ENCODE measurements at regions not wholly inside any gene's neighbourhood (a gene's known extent, or its start where the extent isn't known, plus 50 kb on each side); places are given as distances from the start of the nearest gene placed in this dataset.
"Not testable (repeated sequence)": the region's sequence is repeated elsewhere in the genome, so short reads cannot be mapped to it uniquely, and the experiment has no call there.

- FAIRE-seq (no peak), DNase-seq (ENCODE audit: insufficient read length, low spot score) (no peak)
These were observed 186.5 kb downstream of the OSTF1 start for GRCh38 chr9:75274781-75275180.

DNA sequence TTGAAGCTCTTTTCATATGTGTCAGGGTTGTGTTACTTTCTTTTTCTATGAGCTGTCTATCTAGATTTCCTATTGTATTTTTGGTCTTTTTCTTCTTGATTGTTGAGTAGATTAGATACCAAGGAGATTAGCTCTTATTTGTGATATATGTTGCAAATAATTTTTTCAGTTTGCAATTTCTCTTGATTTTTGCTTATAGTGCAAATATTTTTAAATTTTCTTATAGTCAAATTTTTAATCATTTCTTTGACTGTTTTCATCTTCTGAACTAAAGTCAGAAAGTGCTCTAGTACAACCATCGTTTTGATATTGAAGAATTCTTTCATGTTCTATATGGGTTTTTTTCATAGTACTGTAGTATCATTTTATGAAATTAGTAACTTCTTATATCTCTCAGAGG lies 193.7 kb downstream of the OSTF1 start:
- no peak for FAIRE-seq
- DNase-seq (ENCODE audit: insufficient read length, low spot score), result no peak

DNA sequence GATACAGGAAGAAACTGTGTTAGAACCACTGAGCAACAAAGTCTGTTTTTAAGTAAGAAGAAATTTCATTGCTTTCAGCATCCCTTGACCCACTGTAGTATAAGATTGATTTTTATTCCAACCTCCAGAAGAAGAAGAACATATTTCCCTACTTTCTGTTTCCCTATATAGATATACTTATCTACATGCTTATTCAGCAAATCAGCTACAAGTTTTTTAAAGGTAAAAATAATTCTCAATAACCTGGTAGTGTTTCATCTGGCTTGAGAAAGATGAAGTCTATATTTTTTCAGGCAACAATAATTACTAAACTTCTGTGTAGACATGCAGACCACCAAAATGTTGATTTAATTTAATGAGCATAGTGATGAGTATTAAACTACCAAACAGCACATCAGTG lies 201.0 kb downstream of the OSTF1 start:
- DNase-seq (ENCODE audit: insufficient read length, low spot score) (no peak), FAIRE-seq (no peak)

DNA sequence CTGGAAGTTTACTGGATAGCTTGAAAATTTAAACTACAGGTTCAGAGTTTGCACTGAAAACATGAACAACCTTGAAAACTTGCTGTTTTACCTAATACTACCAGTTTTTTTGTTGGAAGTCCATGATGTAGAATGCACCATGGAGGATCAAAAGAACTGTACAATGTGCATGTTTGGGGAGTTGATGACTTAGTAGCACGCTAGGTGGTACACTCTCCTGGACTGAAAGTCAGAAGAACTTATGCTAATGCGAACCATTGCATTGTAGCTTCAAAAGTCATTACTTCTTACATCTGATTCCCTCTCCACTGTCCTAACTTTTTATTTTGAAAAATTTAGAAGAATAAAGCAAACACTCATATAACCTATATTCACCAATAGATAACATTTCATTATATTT lies 211.0 kb downstream of the OSTF1 start:
- FAIRE-seq (no peak), DNase-seq (ENCODE audit: insufficient read length, low spot score) (no peak)

- DNase-seq (ENCODE audit: insufficient read length, low spot score), result no peak
- no peak for FAIRE-seq
These were observed 245.3 kb downstream of the OSTF1 start for GRCh38 chr9:75333624-75334023.

GRCh38 chr9:75358846-75359245 lies 270.5 kb downstream of the OSTF1 start:
- FAIRE-seq (no peak), DNase-seq (ENCODE audit: insufficient read length, low spot score) (no peak)

GRCh38 chr9:75359638-75360037 lies 271.3 kb downstream of the OSTF1 start:
- no peak for DNase-seq (ENCODE audit: insufficient read length, low spot score)

GRCh38 chr9:75360252-75360651 lies 271.9 kb downstream of the OSTF1 start:
- no peak for FAIRE-seq
- DNase-seq (ENCODE audit: insufficient read length, low spot score), result no peak

More at GRCh38 chr9:75359638-75360037, 271.3 kb downstream of the OSTF1 start:
- no peak for FAIRE-seq

DNA sequence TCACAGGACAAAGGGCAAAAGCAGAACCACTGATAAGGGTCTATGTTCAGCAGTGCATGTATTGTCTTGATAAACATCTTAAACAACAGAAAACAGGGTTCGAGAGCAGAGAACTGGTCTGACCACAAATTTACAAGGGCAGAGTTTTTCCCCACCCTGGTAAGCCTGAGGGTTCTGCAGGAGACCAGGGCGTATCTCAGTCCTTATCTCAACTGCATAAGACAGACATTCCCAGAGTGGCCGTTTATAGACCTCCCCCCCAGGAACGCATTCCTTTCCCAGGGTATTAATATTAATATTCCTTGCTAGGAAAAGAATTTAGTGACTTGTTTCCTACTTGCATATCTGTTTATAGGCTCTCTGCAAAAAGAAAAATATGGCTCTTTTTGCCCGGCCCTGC lies 274.1 kb downstream of the OSTF1 start:
- not testable (repeated sequence) for DNase-seq (ENCODE audit: insufficient read length, low spot score); FAIRE-seq

DNA sequence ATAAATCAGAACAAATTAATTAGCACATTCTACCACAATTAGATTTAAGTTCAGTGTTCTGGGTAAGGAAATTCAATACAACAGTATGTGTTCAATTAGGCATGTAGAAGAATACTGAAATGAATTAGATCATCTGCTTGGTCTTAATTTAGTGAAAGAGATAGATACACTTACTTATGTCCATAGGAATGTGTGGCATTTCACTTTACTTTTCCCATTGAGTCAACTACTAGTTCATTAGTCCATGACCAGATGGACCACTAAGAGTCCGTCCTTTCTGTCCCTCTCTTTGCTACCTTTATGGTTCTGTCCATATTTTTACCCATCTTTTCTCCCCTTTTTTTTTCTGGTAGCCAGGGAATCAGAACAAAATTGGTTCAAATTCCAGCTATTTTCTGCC lies 276.9 kb downstream of the OSTF1 start:
- FAIRE-seq (no peak), DNase-seq (ENCODE audit: insufficient read length, low spot score) (no peak)

- FAIRE-seq, result no peak
- no peak for DNase-seq (ENCODE audit: insufficient read length, low spot score)
These were observed 281.7 kb downstream of the OSTF1 start for GRCh38 chr9:75369989-75370388.

DNA sequence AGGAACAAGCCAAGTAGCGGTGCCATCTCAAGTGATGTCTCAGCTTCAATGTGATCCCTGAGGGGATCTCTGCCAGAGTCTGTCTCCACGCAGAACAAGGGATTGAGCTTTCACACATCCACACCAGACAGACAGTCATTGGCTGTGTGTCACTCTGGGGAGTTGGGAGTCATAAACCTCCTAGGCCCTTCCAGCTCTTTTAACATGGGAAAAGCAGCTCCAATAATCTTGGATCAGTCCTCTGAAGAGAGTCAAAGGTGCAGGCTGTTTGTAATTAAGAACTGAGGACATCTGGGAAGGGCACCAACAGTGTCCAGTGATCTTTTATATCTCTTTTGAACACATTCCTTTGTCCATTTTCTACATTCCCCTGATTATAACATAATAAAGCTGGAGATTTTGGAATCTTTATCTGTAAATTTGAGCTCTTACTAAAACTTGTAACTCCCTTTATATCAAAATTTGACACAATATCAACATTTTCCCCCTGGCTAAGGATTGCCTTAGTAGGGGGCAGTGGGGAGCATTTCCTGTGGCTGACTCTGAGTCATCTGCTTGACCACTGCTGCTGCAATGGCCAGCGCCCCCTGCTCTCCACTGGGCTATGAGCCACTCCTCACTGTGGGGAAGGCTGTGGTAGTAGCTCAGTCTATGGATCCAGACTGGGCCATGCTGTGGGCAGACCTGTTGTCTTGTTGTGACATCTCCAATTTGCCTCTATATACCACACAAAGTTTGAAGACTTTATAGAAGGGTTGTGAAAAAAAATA lies 284.4 kb downstream of the OSTF1 start:
- DNase-seq (ENCODE audit: insufficient read length, low spot score), result no peak
- no peak for FAIRE-seq

DNA sequence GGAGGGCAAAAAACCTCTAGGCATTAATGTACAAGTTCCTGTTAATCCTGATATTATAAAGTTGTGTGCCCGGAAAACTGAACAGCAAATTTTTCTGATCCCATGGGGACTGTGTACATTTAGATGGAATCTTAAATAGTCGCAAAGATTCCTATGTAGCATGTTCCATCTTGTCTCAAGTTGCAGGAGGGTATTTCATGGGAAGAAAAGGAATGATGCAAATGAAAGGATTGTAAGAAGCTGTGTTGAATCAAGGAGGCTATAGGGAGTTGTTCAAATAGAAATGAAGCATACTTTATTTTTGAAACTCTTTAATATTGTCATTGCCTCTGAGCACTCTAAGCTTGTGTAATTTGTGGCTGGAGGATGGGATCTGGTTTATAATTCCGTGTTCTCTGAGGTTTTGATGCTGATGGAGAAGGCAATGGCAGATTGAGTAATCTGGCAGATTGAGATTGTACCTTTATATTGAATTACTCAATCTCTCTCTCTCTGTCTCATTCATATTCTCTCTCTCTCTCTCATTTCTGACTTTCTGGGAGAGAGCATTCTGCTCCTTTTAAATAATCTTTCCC lies 288.5 kb downstream of the OSTF1 start:
- DNase-seq (ENCODE audit: insufficient read length, low spot score) (no peak), FAIRE-seq (no peak)

DNA sequence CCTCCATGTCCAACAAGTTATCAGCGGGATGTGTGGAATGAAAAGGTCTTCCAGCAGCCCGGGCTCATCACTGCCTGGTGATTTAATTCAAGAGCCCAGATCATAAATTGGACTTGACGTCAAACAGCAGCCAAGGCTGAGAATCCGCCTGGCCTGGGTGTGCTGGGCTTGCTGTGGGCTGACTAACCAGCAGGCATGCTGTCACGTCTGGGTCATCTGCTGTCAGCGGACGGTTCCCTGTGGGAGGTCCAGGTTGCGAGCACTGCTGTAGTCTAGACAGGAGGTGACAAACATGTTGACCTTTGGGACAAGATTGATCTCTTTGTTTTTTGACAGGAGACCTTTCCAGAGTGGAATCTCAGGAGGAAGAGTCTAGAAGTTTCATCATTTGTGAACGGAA lies 289.7 kb downstream of the OSTF1 start:
- no peak for FAIRE-seq

GRCh38 chr9:75378926-75379325 lies 290.6 kb downstream of the OSTF1 start:
- DNase-seq (ENCODE audit: insufficient read length, low spot score) (no peak), FAIRE-seq (no peak)

More for the DNA sequence above, 289.7 kb downstream of the OSTF1 start:
- DNase-seq (ENCODE audit: insufficient read length, low spot score), result no peak

GRCh38 chr9:75382126-75382525 lies 293.8 kb downstream of the OSTF1 start:
- DNase-seq (ENCODE audit: insufficient read length, low spot score) (no peak), FAIRE-seq (no peak)

DNA sequence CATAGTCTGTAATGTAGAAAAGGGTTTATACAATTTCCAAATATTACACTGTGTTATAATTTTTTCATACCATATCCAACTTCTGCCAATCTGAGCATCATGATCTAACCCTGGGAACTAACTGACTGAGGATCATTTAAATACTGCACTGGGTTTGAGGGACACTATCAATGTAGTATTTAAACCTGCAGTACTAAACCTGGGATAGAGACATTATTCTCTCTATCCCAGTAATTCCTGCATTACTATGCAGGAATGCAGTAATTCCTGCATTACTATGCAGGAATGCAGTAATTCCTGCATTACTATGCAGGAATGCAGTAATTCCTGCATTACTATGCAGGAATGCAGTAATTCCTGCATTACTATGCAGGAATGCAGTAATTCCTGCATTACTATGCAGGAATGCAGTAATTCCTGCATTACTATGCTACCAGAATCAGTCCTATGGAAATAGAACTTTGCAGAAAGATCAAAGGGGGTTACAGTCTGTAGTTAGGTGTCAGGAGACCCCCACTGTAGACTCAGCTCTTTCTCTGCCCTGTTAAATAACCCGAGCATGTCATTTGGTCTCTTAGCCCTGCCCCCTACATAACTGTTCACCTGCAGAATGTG lies 295.2 kb downstream of the OSTF1 start:
- not testable (repeated sequence) for DNase-seq (ENCODE audit: insufficient read length, low spot score); FAIRE-seq

DNA sequence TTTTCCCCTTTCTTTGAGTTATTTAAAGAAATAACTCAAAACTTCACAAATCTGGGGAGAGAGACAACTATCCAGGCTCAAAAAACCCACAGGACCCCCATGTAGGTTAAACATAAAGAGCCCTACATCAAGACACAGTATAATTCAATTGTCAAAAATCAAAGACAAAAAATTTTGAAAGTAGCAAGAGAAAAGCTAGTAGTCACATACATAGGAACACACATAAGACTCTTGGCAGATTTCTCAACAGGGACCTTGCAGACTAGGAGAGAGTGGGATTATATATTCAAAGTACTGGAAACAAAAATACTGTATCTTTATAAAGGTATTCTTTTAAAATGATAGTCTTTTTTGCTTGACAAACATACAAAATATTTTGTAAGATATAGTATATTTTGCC lies 296.9 kb downstream of the OSTF1 start:
- no peak for FAIRE-seq
- DNase-seq (ENCODE audit: insufficient read length, low spot score), result no peak

DNA sequence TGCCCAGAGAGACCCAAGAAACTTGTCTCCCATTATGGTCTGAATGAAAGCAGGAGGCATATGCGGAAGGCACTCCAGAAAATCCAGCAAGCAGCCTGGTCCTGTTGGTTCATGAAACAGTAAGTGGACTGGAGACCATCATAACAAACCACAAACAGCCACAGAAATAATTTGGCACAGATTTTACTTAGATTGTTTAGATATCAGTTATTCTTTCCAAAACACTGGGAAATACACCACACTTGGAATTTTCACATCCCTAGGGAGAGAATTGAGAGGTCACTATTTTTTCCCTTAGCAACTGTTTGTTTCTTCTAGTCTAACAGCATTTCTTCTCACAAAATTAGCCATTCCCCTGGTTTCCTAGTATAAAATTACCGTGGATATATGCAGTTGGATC lies 300.8 kb downstream of the OSTF1 start:
- FAIRE-seq (no peak), DNase-seq (ENCODE audit: insufficient read length, low spot score) (no peak)

DNA sequence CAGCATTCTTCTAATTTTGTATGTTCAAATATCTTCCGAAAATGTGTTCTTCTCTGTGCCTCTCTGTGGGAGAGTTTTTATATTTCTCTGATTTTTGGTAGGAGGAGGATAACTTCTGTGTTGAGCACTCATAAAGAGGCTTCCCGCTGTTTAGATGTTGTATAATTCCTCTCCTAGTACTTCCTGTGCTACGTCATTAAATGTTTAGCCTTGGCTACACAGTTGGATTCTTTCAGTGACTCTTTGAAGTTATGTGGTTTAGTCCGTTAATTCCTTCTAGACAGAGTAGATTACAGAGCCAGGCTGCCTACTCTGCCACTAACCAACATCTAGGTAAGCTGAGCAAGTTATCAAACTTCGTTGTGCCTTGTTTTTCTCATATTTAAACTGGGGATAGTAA lies 302.6 kb downstream of the OSTF1 start:
- DNase-seq (ENCODE audit: insufficient read length, low spot score) (no peak), FAIRE-seq (no peak)

GRCh38 chr9:75391497-75391896 lies 303.2 kb downstream of the OSTF1 start:
- FAIRE-seq, result no peak
- no peak for DNase-seq (ENCODE audit: insufficient read length, low spot score)

GRCh38 chr9:75395336-75395735 lies 307.0 kb downstream of the OSTF1 start:
- no peak for DNase-seq (ENCODE audit: insufficient read length, low spot score)
- FAIRE-seq, result no peak
